H9 (cell line): ENCODE measurements at regions not wholly inside any gene's neighbourhood (a gene's known extent, or its start where the extent isn't known, plus 50 kb on each side); places are given as distances from the start of the nearest gene placed in this dataset.

ENCODE experiments used
- DNase-seq: peaks from one replicate; pipeline ENCODE4 v3.0.0-alpha.2; 2017
- H2AFZ ChIP-seq: one replicate; pipeline ENCODE4 v1.6.1; 2013; ENCODE audit warnings: mild to moderate bottlenecking, low read length, control low read depth, moderate library complexity
- H2AK5ac ChIP-seq: 2 replicates; pipeline ENCODE4 v1.6.1; 2013; ENCODE audit warnings: low read length, control low read depth, mixed read lengths; ENCODE audit not compliant: insufficient read length
- H2BK120ac ChIP-seq: one replicate; pipeline ENCODE4 v1.6.1; 2013; ENCODE audit warnings: low read depth, mild to moderate bottlenecking, low read length, control low read depth, inconsistent platforms; ENCODE audit not compliant: poor library complexity, severe bottlenecking
- H2BK12ac ChIP-seq: 2 replicates; pipeline ENCODE4 v1.6.1; 2013; ENCODE audit warnings: low read length, control low read depth, mixed read lengths, low read depth; ENCODE audit not compliant: insufficient read length
- H2BK15ac ChIP-seq: 2 replicates; pipeline ENCODE4 v1.6.1; 2013; ENCODE audit warnings: low read depth, low read length, control low read depth
- H2BK20ac ChIP-seq: one replicate; pipeline ENCODE4 v1.6.1; 2013; ENCODE audit warnings: low read depth, mild to moderate bottlenecking, low read length, control low read depth, inconsistent platforms; ENCODE audit not compliant: poor library complexity, severe bottlenecking
- H2BK5ac ChIP-seq: 2 replicates; pipeline ENCODE4 v1.6.1; 2013; ENCODE audit warnings: low read length, control low read depth, mixed read lengths; ENCODE audit not compliant: insufficient read length
- H3K14ac ChIP-seq: 2 replicates; pipeline ENCODE4 v1.6.1; 2013; ENCODE audit warnings: low read length, control low read depth; ENCODE audit not compliant: insufficient read depth
- H3K18ac ChIP-seq: 2 replicates; pipeline ENCODE4 v1.6.1; 2013; ENCODE audit warnings: low read depth, mild to moderate bottlenecking, mixed read lengths, low read length, control low read depth; ENCODE audit not compliant: insufficient read length
- H3K23ac ChIP-seq: 2 replicates; pipeline ENCODE4 v1.6.1; 2013; ENCODE audit warnings: low read length, control low read depth, mixed read lengths, low read depth; ENCODE audit not compliant: insufficient read length
- H3K23me2 ChIP-seq: 2 replicates; pipeline ENCODE4 v1.6.1; 2013; ENCODE audit warnings: low read depth, mild to moderate bottlenecking, mixed read lengths, low read length, control low read depth; ENCODE audit not compliant: insufficient read length, poor library complexity, severe bottlenecking
- H3K27ac ChIP-seq: 2 replicates; pipeline ENCODE4 v1.5.1; 2013; ENCODE audit warnings: low read length, control low read depth, mixed read lengths, low read depth; ENCODE audit not compliant: insufficient read length
- H3K27me3 ChIP-seq: 2 replicates; pipeline ENCODE4 v1.6.1; 2013; ENCODE audit warnings: low read length, control low read depth, inconsistent platforms; ENCODE audit not compliant: insufficient read depth
- H3K4ac ChIP-seq: 2 replicates; pipeline ENCODE4 v1.6.1; 2013; ENCODE audit warnings: low read depth, mild to moderate bottlenecking, control low read depth, inconsistent platforms, low read length, moderate library complexity
- H3K4me1 ChIP-seq: 2 replicates; pipeline ENCODE4 v1.6.1; 2013; ENCODE audit warnings: low read length, control low read depth, inconsistent platforms; ENCODE audit not compliant: insufficient read depth
- H3K4me2 ChIP-seq: 2 replicates; pipeline ENCODE4 v1.6.1; 2013; ENCODE audit warnings: low read length, control low read depth, mixed read lengths; ENCODE audit not compliant: insufficient read length, insufficient read depth
- H3K56ac ChIP-seq: 2 replicates; pipeline ENCODE4 v1.6.1; 2013; ENCODE audit warnings: low read depth, mild to moderate bottlenecking, mixed read lengths, low read length, control low read depth; ENCODE audit not compliant: insufficient read length
- H3K79me1 ChIP-seq: 2 replicates; pipeline ENCODE4 v1.6.1; 2013; ENCODE audit warnings: low read depth, mild to moderate bottlenecking, moderate library complexity, low read length, control low read depth, inconsistent platforms; ENCODE audit not compliant: insufficient read depth, poor library complexity, severe bottlenecking
- H3K79me2 ChIP-seq: 2 replicates; pipeline ENCODE4 v1.6.1; 2013; ENCODE audit warnings: low read length, control low read depth, inconsistent platforms; ENCODE audit not compliant: insufficient read depth
- H3K9ac ChIP-seq: 2 replicates; pipeline ENCODE4 v1.6.1; 2013; ENCODE audit warnings: low read length, control low read depth, mixed read lengths; ENCODE audit not compliant: insufficient read length; ENCODE audit errors: extremely low read depth
- H3K9me3 ChIP-seq: one replicate; pipeline ENCODE4 v1.6.1; 2013; ENCODE audit warnings: low read depth, low read length, inconsistent platforms; ENCODE audit not compliant: control insufficient read depth
- H3T11ph ChIP-seq: one replicate; pipeline ENCODE4 v1.6.1; 2013; ENCODE audit warnings: mild to moderate bottlenecking, low read length, control low read depth, inconsistent platforms
- H4K20me1 ChIP-seq: one replicate; pipeline ENCODE4 v1.6.1; 2013; ENCODE audit not compliant: control insufficient read depth, insufficient read length, insufficient read depth
- H4K5ac ChIP-seq: 2 replicates; pipeline ENCODE4 v1.6.1; 2013; ENCODE audit warnings: low read depth, mild to moderate bottlenecking, mixed read lengths, low read length, control low read depth; ENCODE audit not compliant: insufficient read length
- H4K8ac ChIP-seq: replicated peaks from 2 replicates; pipeline ENCODE4 v1.6.1; 2013; ENCODE audit warnings: low read length, control low read depth, mixed read lengths, low read depth; ENCODE audit not compliant: insufficient read length
- H4K91ac ChIP-seq: 2 replicates; pipeline ENCODE4 v1.6.1; 2013; ENCODE audit warnings: low read depth, mild to moderate bottlenecking, moderate library complexity, mixed read lengths, low read length, control low read depth; ENCODE audit not compliant: insufficient read length
- H3K27ac Mint-ChIP-seq, 3 experiments: 2 replicates in 2 of 3; 3 replicates in 1 of 3; pipeline ENCODE4 v1.8.0; 2020 to 2021; ENCODE audit warnings: mixed read lengths in 3 of 3, mild to moderate bottlenecking in 1 of 3, moderate library complexity in 1 of 3
- H3K27me3 Mint-ChIP-seq: 2 replicates; pipeline ENCODE4 v1.8.0; 2021; ENCODE audit warnings: low read depth, mild to moderate bottlenecking, moderate library complexity, mixed read lengths
- H3K36me3 Mint-ChIP-seq, 3 experiments: 2 replicates in 2 of 3; 3 replicates in 1 of 3; pipeline ENCODE4 v1.8.0; 2020 to 2021; ENCODE audit warnings: low read depth in 3 of 3, mixed read lengths in 3 of 3; ENCODE audit not compliant: insufficient read depth in 1 of 3
- H3K4me1 Mint-ChIP-seq, 2 experiments: 2 replicates each; pipeline ENCODE4 v1.8.0; 2020; ENCODE audit warnings: mixed read lengths in 2 of 2
- H3K4me3 Mint-ChIP-seq, 2 experiments: 2 replicates in 1 of 2; 3 replicates in 1 of 2; pipeline ENCODE4 v1.8.0; 2020 to 2021; ENCODE audit warnings: mild to moderate bottlenecking in 2 of 2, mixed read lengths in 2 of 2, moderate library complexity in 1 of 2
- H3K9me3 Mint-ChIP-seq, 2 experiments: 2 replicates in 1 of 2; 3 replicates in 1 of 2; pipeline ENCODE4 v1.8.0; 2020; ENCODE audit warnings: mild to moderate bottlenecking in 2 of 2, mixed read lengths in 2 of 2, moderate library complexity in 1 of 2
- CTCF ChIP-seq: fragments of 200-600 bp; sonication (generic); conservative IDR thresholded peaks from 3 replicates; pipeline ENCODE4 v1.8.0; 2021; ENCODE audit warnings: antibody characterized with exemption, mild to moderate bottlenecking
- WGBS: extraction: QIAGEN DNeasy Blood & Tissue Kit; methylation state at CpG from one replicate; pipeline ENCODE4 v1.1.7; 2013; ENCODE audit warnings: missing lambda C conversion rate, low lambda C conversion rate, mixed read lengths; ENCODE audit not compliant: insufficient read length; ENCODE audit errors: extremely low coverage; 5-methylcytosine and 5-hydroxymethylcytosine counted together

- H2BK15ac ChIP-seq: no peak overlapping the region
- no peak overlapping the region for H2AFZ ChIP-seq
- no peak overlapping the region for H3K4ac ChIP-seq
- no peaks in the 10 kb centered on the region for H4K20me1 ChIP-seq
- no peaks in the 10 kb centered on the region for H3K4me1 ChIP-seq
- no peak overlapping the region for H3K23ac ChIP-seq
- H3K27ac ChIP-seq: no peak overlapping the region
- no peak overlapping the region for H3K18ac ChIP-seq
- no peak overlapping the region for H4K91ac ChIP-seq
- WGBS: no CpG with 5 or more reads among the region's 4 CpGs
- H2BK5ac ChIP-seq: no peak overlapping the region
- H3K4me2 ChIP-seq: no peak overlapping the region
- no peaks in the 10 kb centered on the region for H3K27me3 ChIP-seq
- no peak overlapping the region for H4K5ac ChIP-seq
- H4K8ac ChIP-seq: no peak overlapping the region
- no peaks in the 10 kb centered on the region for H3K79me2 ChIP-seq
- DNase-seq: no peak
- Mint-ChIP-seq H3K36me3 (no peaks in the 10 kb centered on the region), H3K4me3 (no peak overlapping the region), H3K27me3 (peaks cover 2% of the 10 kb centered on the region; the same call in 1 of the 2 replicates), H3K27ac (no peak overlapping the region), H3K9me3 (no peaks in the 10 kb centered on the region), H3K4me1 (no peaks in the 10 kb centered on the region)
- H3K79me1 ChIP-seq: no peaks in the 10 kb centered on the region
- H2BK120ac ChIP-seq: no peak overlapping the region
- H3K56ac ChIP-seq: no peak overlapping the region
- no peak overlapping the region for H2BK12ac ChIP-seq
- no peak overlapping the region for H3K14ac ChIP-seq
- H3T11ph ChIP-seq: no peak overlapping the region
- no peaks in the 10 kb centered on the region for H3K9me3 ChIP-seq
- no peak overlapping the region for H2BK20ac ChIP-seq
- H2AK5ac ChIP-seq: no peak overlapping the region
- TF ChIP-seq CTCF: no peak
- no peaks in the 10 kb centered on the region for H3K23me2 ChIP-seq
- no peak overlapping the region for H3K9ac ChIP-seq
These were observed 1012.0 kb downstream of the FLRT2 start for GRCh38 chr14:86541972-86542371.
